Panc1 (cell line): ENCODE measurements at regions not wholly inside any gene's neighbourhood (a gene's known extent, or its start where the extent isn't known, plus 50 kb on each side); places are given as distances from the start of the nearest gene placed in this dataset.

Experiments used
- ATAC-seq: fragments of 200-7000 bp; cut with Tn5 transposase; 2 replicates; pipeline ENCODE4 v1.9.1; 2020; ENCODE audit warnings: mild to moderate bottlenecking, moderate library complexity
- BruUV-seq: library from RNA; stranded (reverse); fragments of 400-500 nt; replicated peaks from 2 replicates; lab custom pipeline; 2021; lab: Mats Ljungman, UMichigan
- CTCF ChIA-PET: fragments of 300-600 bp; sonication (Branson Sonifier 250); formaldehyde crosslinking; loops from one replicate; lab custom pipeline; 2022; ENCODE audit warnings: antibody characterized with exemption; lab: Charles Lee
- POLR2A ChIA-PET: fragments of 300-600 bp; sonication (Branson Sonifier 250); formaldehyde crosslinking; loops from one replicate; lab custom pipeline; 2022; ENCODE audit warnings: antibody characterized with exemption; lab: Charles Lee
- DNase-seq: peaks from one replicate; pipeline ENCODE4 v3.0.0-alpha.2; 2010; ENCODE audit warnings: low read depth, low spot score
- H3K27ac ChIP-seq: 2 replicates; pipeline ENCODE4 v1.5.1; 2011; ENCODE audit warnings: mild to moderate bottlenecking, low read length, inconsistent platforms
- H3K27me3 ChIP-seq: fragments of 200-500 bp; sonication (Bioruptor generic); 2 replicates; pipeline ENCODE4 v1.6.0; 2014; ENCODE audit warnings: low read length, inconsistent platforms; ENCODE audit not compliant: control insufficient read depth, insufficient read depth
- H3K36me3 ChIP-seq: fragments of 200-500 bp; sonication (Bioruptor generic); 2 replicates; pipeline ENCODE4 v1.5.1; 2014; ENCODE audit warnings: inconsistent platforms, mild to moderate bottlenecking, low read length, moderate library complexity; ENCODE audit not compliant: control insufficient read depth, insufficient read depth
- H3K4me1 ChIP-seq: 2 replicates; pipeline ENCODE4 v1.5.1; 2011; ENCODE audit warnings: inconsistent platforms, mild to moderate bottlenecking, low read length, moderate library complexity; ENCODE audit not compliant: control insufficient read depth, insufficient read depth
- H3K4me3 ChIP-seq, 2 experiments: 2 replicates each; pipeline ENCODE4 v1.5.1; 2011 to 2012; ENCODE audit warnings: low read depth in 2 of 2, low read length in 2 of 2, mild to moderate bottlenecking in 2 of 2, inconsistent platforms in 1 of 2, moderate library complexity in 1 of 2
- H3K9me3 ChIP-seq: fragments of 200-500 bp; sonication (Bioruptor generic); 2 replicates; pipeline ENCODE4 v1.5.1; 2014; ENCODE audit warnings: low read depth, mild to moderate bottlenecking, inconsistent platforms, low read length, moderate library complexity; ENCODE audit not compliant: control insufficient read depth, insufficient read depth
- CTCF ChIP-seq: fragments of 450-650 bp; IDR thresholded peaks from 2 replicates; pipeline ENCODE4 v1.5.1; 2017; ENCODE audit warnings: mild to moderate bottlenecking
- POLR2AphosphoS5 ChIP-seq: IDR thresholded peaks from 2 replicates; pipeline ENCODE4 v1.6.1; 2012; ENCODE audit warnings: mild to moderate bottlenecking, low read depth, low read length, moderate library complexity
- REST ChIP-seq, 2 experiments: IDR thresholded peaks; 2 replicates each; pipeline ENCODE4 v1.6.1; 2011 to 2012; ENCODE audit warnings: low read depth in 2 of 2, control low read depth in 1 of 2, low read length in 1 of 2, mild to moderate bottlenecking in 1 of 2, moderate library complexity in 1 of 2; ENCODE audit not compliant: insufficient read depth in 1 of 2
- SIN3A ChIP-seq: IDR thresholded peaks from 2 replicates; pipeline ENCODE4 v1.6.1; 2012; ENCODE audit warnings: low read depth, mild to moderate bottlenecking, low read length, moderate library complexity, borderline replicate concordance; ENCODE audit not compliant: insufficient read depth
- TCF7L2 ChIP-seq: IDR thresholded peaks from 2 replicates; pipeline ENCODE4 v1.6.1; 2011; ENCODE audit warnings: mild to moderate bottlenecking, low read depth, low read length, inconsistent platforms
- in situ Hi-C: cut with HindIII; loops from 2 replicates; pipeline ENCODE4 v1.10.0; 2016; ENCODE audit warnings: low sequenced_read_pairs, low pct_unique_long_range_greater_than_20kb
- intact Hi-C: fragments of 100-400 bp; cut with micrococcal nuclease; formaldehyde crosslinking; loops from one replicate; pipeline ENCODE4 v1.10.0; 2022; ENCODE audit not compliant: unreplicated experiment

GRCh38 chr6:133715270-133715669 lies 173.6 kb upstream of the TCF21 start:
- H3K4me1 ChIP-seq: no peaks in the 10 kb centered on the region
- in situ Hi-C loops: no loop called here

GRCh38 chr6:133724726-133725125 lies 164.2 kb upstream of the TCF21 start:
- Histone ChIP-seq H3K36me3 (no peaks in the 10 kb centered on the region), H3K4me1 (no peaks in the 10 kb centered on the region), H3K27ac (no peak overlapping the region), H3K9me3 (no peaks in the 10 kb centered on the region), H3K4me3 (no peak overlapping the region), H3K27me3 (no peaks in the 10 kb centered on the region)
- BruUV-seq: no TSS peak
- ATAC-seq (no peak), DNase-seq (no peak)
- intact Hi-C loops: no loop called here
- POLR2A ChIA-PET: no interaction called here
- CTCF ChIA-PET: no interaction called here
- in situ Hi-C loops: no loop called here
- TF ChIP-seq CTCF (no peak), REST (IDR thresholded peaks at IDR 0.05; ENCODE audit: insufficient read depth in 1 of 2, low read depth in 2 of 2, low read length in 1 of 2) (no peak), SIN3A (no peak), TCF7L2 (no peak), POLR2AphosphoS5 (no peak)

More at GRCh38 chr6:133715270-133715669, 173.6 kb upstream of the TCF21 start:
- intact Hi-C loops: no loop called here
- H3K9me3 ChIP-seq: no peaks in the 10 kb centered on the region
- ATAC-seq (no peak), DNase-seq (no peak)
- H3K36me3 ChIP-seq: no peaks in the 10 kb centered on the region
- no peak overlapping the region for H3K27ac ChIP-seq
- H3K4me3 ChIP-seq: no peak overlapping the region
- CTCF ChIA-PET: no interaction called here
- no peak for TF ChIP-seq SIN3A
- no peak for TF ChIP-seq POLR2AphosphoS5
- TF ChIP-seq REST (IDR thresholded peaks at IDR 0.05; ENCODE audit: insufficient read depth in 1 of 2, low read depth in 2 of 2, low read length in 1 of 2): no peak
- TF ChIP-seq TCF7L2: no peak
- no peak for TF ChIP-seq CTCF
- no peaks in the 10 kb centered on the region for H3K27me3 ChIP-seq
- BruUV-seq: no TSS peak
- POLR2A ChIA-PET: no interaction called here
